Natural killer cell treated with Interleukin-12 subunit alpha and Interleukin-12 subunit beta and Interleukin-15 and Interleukin-18, amount 100 ng/mL, for 72 hours (primary cell): ENCODE measurements at regions not wholly inside any gene's neighbourhood (a gene's known extent, or its start where the extent isn't known, plus 50 kb on each side); places are given as distances from the start of the nearest gene placed in this dataset.
"Not testable (repeated sequence)": the region's sequence is repeated elsewhere in the genome, so short reads cannot be mapped to it uniquely, and the experiment has no call there.

Experiments used
- ATAC-seq, 2 donors: fragments of 150-1000 bp; cut with Tn5 transposase in 1 of 2; sonication (Bioruptor Pico), chemical (Tn5 transposase) in 1 of 2; 2 replicates each; pipeline ENCODE4 v1.10.0; 2021
- DNase-seq: peaks from one replicate; pipeline ENCODE4 v3.0.0; 2022; ENCODE audit warnings: low spot score
- H3K27ac Mint-ChIP-seq, 2 donors: 1 replicate in 1 of 2; 2 replicates in 1 of 2; pipeline ENCODE4 v1.8.0; 2022; ENCODE audit warnings: mixed read lengths in 2 of 2, mild to moderate bottlenecking in 1 of 2, moderate library complexity in 1 of 2
- H3K27me3 Mint-ChIP-seq, 2 donors: 1 replicate in 1 of 2; 2 replicates in 1 of 2; pipeline ENCODE4 v1.8.0; 2022; ENCODE audit warnings: mixed read lengths in 2 of 2
- H3K36me3 Mint-ChIP-seq: one replicate; pipeline ENCODE4 v1.8.0; 2022; ENCODE audit warnings: mixed read lengths
- H3K4me1 Mint-ChIP-seq, 2 donors: 1 replicate in 1 of 2; 2 replicates in 1 of 2; pipeline ENCODE4 v1.8.0; 2022; ENCODE audit warnings: low read depth in 2 of 2, mixed read lengths in 2 of 2, mild to moderate bottlenecking in 1 of 2
- H3K4me3 Mint-ChIP-seq: one replicate; pipeline ENCODE4 v1.8.0; 2022; ENCODE audit warnings: mixed read lengths
- H3K9me3 Mint-ChIP-seq: 2 replicates; pipeline ENCODE4 v1.8.0; 2022; ENCODE audit warnings: mixed read lengths

DNA sequence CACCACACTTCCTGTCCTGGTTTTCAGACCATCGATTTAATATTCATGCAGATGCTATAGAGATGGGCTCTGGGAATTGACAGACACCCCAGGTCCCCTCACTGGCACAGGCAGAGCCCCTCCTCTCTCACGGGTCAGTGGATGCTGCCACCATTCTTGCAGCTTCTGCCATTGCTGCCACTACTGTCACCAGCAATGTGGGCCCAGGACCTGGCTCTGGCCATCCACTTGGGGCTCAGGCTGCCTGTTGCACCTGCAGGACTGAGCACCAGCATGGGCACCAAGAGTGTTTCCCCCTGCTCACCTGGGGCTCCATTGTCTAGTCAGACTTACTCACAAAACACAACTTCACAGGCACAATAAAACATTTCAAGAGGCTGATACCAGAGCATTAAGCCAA is 479.0 kb upstream of the ZNF608 start:
- peaks cover 3% of the 10 kb centered on the region for H3K9me3 Mint-ChIP-seq
- no peak overlapping the region for H3K27ac Mint-ChIP-seq
- H3K27me3 Mint-ChIP-seq: no peaks in the 10 kb centered on the region
- no peaks in the 10 kb centered on the region for H3K36me3 Mint-ChIP-seq
- DNase-seq (no peak), ATAC-seq (no peak)
- no peaks in the 10 kb centered on the region for H3K4me1 Mint-ChIP-seq
- no peak overlapping the region for H3K4me3 Mint-ChIP-seq

DNA sequence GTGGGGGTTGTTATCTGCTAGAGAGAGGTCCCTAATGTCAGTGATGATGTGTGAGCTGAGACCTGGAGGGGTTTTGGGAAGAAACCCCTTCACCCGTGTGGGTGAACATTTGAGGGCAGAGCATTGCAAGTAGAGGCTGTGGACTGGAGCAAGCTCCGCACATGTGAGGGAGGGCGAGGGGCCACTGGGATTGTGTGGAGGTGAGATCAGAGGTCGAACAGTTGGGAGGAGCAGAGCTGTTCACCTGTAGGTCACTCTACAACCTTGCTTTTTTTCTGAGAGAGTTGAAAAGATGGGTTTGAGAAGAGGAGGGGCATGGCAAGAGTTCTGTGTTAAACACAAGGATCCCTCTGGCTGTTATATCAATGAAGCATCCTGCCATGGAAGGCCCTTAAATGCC is 480.4 kb upstream of the ZNF608 start:
- H3K4me1 Mint-ChIP-seq: no peaks in the 10 kb centered on the region
- H3K27me3 Mint-ChIP-seq: no peaks in the 10 kb centered on the region
- H3K36me3 Mint-ChIP-seq: no peaks in the 10 kb centered on the region
- no peak overlapping the region for H3K27ac Mint-ChIP-seq
- H3K4me3 Mint-ChIP-seq: no peak overlapping the region
- DNase-seq (no peak), ATAC-seq (no peak)
- peaks cover 4% of the 10 kb centered on the region for H3K9me3 Mint-ChIP-seq

GRCh38 chr5:125227333-125228095 is 481.1 kb upstream of the ZNF608 start:
- Mint-ChIP-seq H3K4me3 (no peak overlapping the region), H3K36me3 (no peaks in the 10 kb centered on the region), H3K4me1 (no peaks in the 10 kb centered on the region), H3K27me3 (no peaks in the 10 kb centered on the region), H3K9me3 (peaks cover 4% of the 10 kb centered on the region), H3K27ac (no peak overlapping the region)
- ATAC-seq (no peak), DNase-seq (no peak)

DNA sequence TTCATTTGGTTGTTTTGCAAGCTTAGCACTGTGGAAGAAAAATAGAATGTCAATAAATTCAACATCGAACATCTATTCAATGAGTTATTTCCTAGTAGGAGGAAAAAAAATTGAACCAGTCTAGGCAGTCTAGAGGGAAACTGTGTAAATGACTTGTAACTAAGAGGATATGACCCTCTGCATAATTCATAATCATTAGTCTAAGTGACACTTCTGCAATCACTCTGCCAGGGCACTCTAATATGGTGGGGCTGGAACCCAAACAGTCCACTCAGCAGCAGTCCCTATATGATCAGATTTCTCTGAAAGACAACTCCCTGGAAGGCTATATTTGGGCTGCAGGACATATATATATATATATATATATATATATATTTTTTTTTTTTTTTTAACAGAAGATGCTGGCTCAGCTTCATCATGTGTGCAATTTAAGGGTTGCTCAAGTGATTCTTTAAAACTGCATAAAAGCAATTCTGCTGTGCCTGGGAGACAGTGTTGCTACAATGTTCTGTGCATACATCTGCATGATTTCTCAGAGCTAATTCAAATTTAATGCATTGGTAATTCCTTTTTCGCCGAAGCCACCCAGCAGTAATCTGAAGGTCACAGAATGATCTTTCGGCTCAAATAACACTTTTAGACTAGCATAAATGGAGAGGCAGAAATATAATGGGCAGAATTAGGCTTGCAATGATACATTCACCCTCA is 482.1 kb upstream of the ZNF608 start:
- ATAC-seq (no peak), DNase-seq (no peak)
- Mint-ChIP-seq H3K4me1 (no peaks in the 10 kb centered on the region), H3K36me3 (no peaks in the 10 kb centered on the region), H3K9me3 (peaks cover 4% of the 10 kb centered on the region), H3K4me3 (no peak overlapping the region), H3K27ac (no peak overlapping the region), H3K27me3 (no peaks in the 10 kb centered on the region)

- DNase-seq (no peak), ATAC-seq (no peak)
- no peaks in the 10 kb centered on the region for H3K27me3 Mint-ChIP-seq
- H3K36me3 Mint-ChIP-seq: no peaks in the 10 kb centered on the region
- no peak overlapping the region for H3K27ac Mint-ChIP-seq
- H3K4me1 Mint-ChIP-seq: no peaks in the 10 kb centered on the region
- peaks cover 4% of the 10 kb centered on the region for H3K9me3 Mint-ChIP-seq
- H3K4me3 Mint-ChIP-seq: no peak overlapping the region
Observed at GRCh38 chr5:125229556-125229955, 483.1 kb upstream of the ZNF608 start.

- no peaks in the 10 kb centered on the region for H3K4me1 Mint-ChIP-seq
- peaks cover 0 to 2% of the 10 kb centered on the region in 2 donors for H3K27me3 Mint-ChIP-seq
- no peak for DNase-seq
- no peak for ATAC-seq
- no peak overlapping the region for H3K27ac Mint-ChIP-seq
- peaks cover 4% of the 10 kb centered on the region for H3K9me3 Mint-ChIP-seq
- no peaks in the 10 kb centered on the region for H3K36me3 Mint-ChIP-seq
- no peak overlapping the region for H3K4me3 Mint-ChIP-seq
Observed at GRCh38 chr5:125232779-125233230, 486.4 kb upstream of the ZNF608 start.

DNA sequence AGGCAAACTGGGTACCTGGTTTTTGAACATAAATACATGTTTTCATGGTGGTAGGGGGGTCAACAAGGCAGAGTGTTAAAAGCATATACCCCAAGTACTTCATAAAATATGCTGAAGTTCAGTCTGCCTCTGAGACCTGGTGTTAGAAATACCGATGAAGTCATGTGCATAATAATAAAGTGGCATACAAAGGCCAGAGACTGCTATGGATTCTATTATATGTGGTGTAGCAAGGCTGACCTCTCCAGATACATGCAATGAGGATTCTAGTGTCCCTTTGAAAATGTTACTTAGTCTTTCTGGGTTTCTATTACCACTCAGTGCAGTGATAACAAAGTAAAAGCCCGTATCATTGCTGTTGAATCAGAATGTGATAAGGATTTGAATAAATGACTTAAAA is 487.5 kb upstream of the ZNF608 start:
- DNase-seq (no peak), ATAC-seq (no peak)
- Mint-ChIP-seq H3K27ac (no peak overlapping the region), H3K4me1 (no peaks in the 10 kb centered on the region), H3K36me3 (no peaks in the 10 kb centered on the region), H3K4me3 (no peak overlapping the region), H3K9me3 (peaks cover 4% of the 10 kb centered on the region), H3K27me3 (peaks cover 0 to 2% of the 10 kb centered on the region in 2 donors)

GRCh38 chr5:125236007-125236406 is 489.6 kb upstream of the ZNF608 start:
- peaks cover 0 to 2% of the 10 kb centered on the region in 2 donors for H3K27me3 Mint-ChIP-seq
- no peaks in the 10 kb centered on the region for H3K36me3 Mint-ChIP-seq
- ATAC-seq (no peak), DNase-seq (no peak)
- no peaks in the 10 kb centered on the region for H3K4me1 Mint-ChIP-seq
- no peak overlapping the region for H3K27ac Mint-ChIP-seq
- H3K9me3 Mint-ChIP-seq: peaks cover 4% of the 10 kb centered on the region
- no peak overlapping the region for H3K4me3 Mint-ChIP-seq

GRCh38 chr5:125236981-125237380 is 490.5 kb upstream of the ZNF608 start:
- Mint-ChIP-seq H3K4me3 (no peak overlapping the region), H3K9me3 (peaks cover under 1% of the 10 kb centered on the region), H3K4me1 (no peaks in the 10 kb centered on the region), H3K36me3 (no peaks in the 10 kb centered on the region), H3K27ac (no peak overlapping the region), H3K27me3 (peaks cover 0 to 2% of the 10 kb centered on the region in 2 donors)
- ATAC-seq (no peak), DNase-seq (no peak)

DNA sequence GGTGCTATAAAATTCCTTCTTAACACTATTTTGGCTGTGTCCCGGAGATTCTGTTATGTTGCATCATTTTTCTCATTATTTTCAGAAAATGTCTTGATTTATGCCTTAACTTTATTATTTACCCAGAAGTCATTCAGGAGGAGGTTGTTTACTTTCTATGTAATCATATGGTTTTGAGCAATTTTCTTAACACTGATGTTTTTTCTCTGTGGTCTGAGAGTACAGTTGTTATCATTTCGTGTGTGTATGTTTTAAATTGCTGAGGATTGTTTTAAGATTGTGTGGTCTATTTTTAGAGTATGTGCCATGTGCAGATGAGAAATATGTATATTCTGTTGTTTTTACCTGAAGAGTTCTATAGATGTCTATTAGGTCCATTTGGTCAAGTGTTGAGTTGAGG is 498.1 kb upstream of the ZNF608 start:
- Mint-ChIP-seq H3K4me1 (no peaks in the 10 kb centered on the region), H3K36me3 (peaks cover 13% of the 10 kb centered on the region), H3K4me3 (no peak overlapping the region), H3K27me3 (no peaks in the 10 kb centered on the region), H3K27ac (no peak overlapping the region), H3K9me3 (peaks cover 8% of the 10 kb centered on the region)
- DNase-seq (no peak), ATAC-seq (no peak)

DNA sequence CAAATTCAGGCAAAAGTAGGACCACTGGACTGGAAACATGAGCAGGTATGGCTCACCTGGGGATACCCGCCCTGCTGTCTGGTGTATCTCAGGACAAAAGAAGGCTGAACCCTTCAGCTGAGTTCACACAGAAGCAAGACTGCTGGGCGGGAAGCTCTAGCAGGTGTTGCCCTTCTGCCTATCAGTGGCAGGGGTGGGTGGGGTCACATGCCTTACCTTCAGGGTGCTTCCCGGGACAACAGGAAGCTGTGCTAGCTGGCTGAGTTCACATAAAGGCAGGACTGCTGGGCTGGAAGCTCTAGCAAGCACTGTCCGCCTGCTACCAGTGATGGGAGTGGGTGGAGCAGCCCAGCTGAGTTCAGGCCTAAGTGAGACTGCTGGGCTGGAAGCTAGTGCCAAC is 498.8 kb upstream of the ZNF608 start:
- H3K27me3 Mint-ChIP-seq: no peaks in the 10 kb centered on the region
- no peaks in the 10 kb centered on the region for H3K4me1 Mint-ChIP-seq
- no peak for ATAC-seq
- H3K4me3 Mint-ChIP-seq: no peak overlapping the region
- DNase-seq: no peak
- H3K27ac Mint-ChIP-seq: no peak overlapping the region
- H3K9me3 Mint-ChIP-seq: peaks cover 8% of the 10 kb centered on the region
- peaks cover 13% of the 10 kb centered on the region for H3K36me3 Mint-ChIP-seq

DNA sequence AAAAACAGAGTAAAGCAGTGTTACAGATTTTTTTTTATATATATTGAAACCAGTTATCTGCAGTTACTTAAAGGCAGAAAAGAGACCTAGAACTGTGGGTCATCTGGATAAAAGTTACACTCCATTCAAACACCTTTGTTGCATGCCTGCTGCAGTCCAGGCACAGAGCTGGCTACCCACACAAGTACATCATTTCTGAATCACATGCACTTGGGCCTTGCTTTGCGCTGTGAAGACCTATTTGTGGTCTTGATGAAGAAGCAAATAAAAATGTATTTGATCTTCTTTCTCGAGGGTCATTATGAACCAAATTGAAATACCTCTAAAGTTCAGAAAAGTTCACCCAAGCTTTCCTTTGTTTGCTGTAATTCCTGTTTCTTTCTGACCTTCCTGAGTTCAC is 503.0 kb upstream of the ZNF608 start:
- Mint-ChIP-seq H3K4me3 (no peak overlapping the region), H3K27ac (no peak overlapping the region), H3K4me1 (no peaks in the 10 kb centered on the region), H3K36me3 (peaks cover 14% of the 10 kb centered on the region), H3K9me3 (peaks cover 12% of the 10 kb centered on the region), H3K27me3 (no peaks in the 10 kb centered on the region)
- DNase-seq (no peak), ATAC-seq (no peak)

DNA sequence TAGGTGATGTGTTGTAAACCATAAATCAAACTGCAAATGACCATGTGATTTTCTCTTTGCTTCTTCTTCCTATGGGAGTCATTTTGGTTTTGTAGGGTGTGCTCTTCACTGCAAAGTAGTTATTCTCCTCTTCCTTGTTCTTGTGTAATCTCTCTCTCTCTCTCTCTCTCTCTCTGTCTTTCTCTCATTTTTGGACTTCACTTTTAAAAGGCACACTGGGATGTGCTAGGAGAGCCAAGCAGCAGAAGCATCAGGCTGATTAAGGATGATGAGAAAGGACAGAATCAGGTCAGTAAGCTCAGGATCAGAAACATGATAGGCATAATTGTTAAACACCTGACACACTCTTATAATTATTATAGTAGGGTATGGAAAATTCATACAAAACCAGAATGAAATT is 505.3 kb upstream of the ZNF608 start:
- H3K27me3 Mint-ChIP-seq: no peaks in the 10 kb centered on the region
- no peak overlapping the region for H3K27ac Mint-ChIP-seq
- H3K4me3 Mint-ChIP-seq: no peak overlapping the region
- DNase-seq: no peak
- peaks cover 17% of the 10 kb centered on the region for H3K36me3 Mint-ChIP-seq
- ATAC-seq: no peak
- peaks cover 15% of the 10 kb centered on the region for H3K9me3 Mint-ChIP-seq
- no peaks in the 10 kb centered on the region for H3K4me1 Mint-ChIP-seq

- H3K4me1 Mint-ChIP-seq, H3K4me3 Mint-ChIP-seq, H3K27ac Mint-ChIP-seq, ATAC-seq, H3K27me3 Mint-ChIP-seq, DNase-seq: not testable (repeated sequence)
- Mint-ChIP-seq H3K36me3 (peaks cover 12% of the 10 kb centered on the region), H3K9me3 (peaks cover 12% of the 10 kb centered on the region)
Observed at GRCh38 chr5:125253634-125254033, 507.2 kb upstream of the ZNF608 start.
